Fibroblast of the aortic adventitia (primary cell): ENCODE measurements at regions not wholly inside any gene's neighbourhood (a gene's known extent, or its start where the extent isn't known, plus 50 kb on each side); places are given as distances from the start of the nearest gene placed in this dataset.
"Not testable (repeated sequence)": the region's sequence is repeated elsewhere in the genome, so short reads cannot be mapped to it uniquely, and the experiment has no call there.

Experiments
- DNase-seq: peaks from one replicate; pipeline ENCODE4 v3.0.0-alpha.2; 2010; ENCODE audit warnings: low read depth
- H3K4me3 ChIP-seq: 2 replicates; pipeline ENCODE4 v1.5.1; 2011; ENCODE audit warnings: low read depth, mild to moderate bottlenecking, control low read depth, low read length, moderate library complexity
- TF ChIP-seq, protein P1 (sequence below): IDR thresholded peaks from 2 replicates; pipeline ENCODE4 v1.5.1; 2011; ENCODE audit warnings: mild to moderate bottlenecking, low read length, control low read depth, inconsistent platforms; ENCODE audit not compliant: insufficient read depth

DNA sequence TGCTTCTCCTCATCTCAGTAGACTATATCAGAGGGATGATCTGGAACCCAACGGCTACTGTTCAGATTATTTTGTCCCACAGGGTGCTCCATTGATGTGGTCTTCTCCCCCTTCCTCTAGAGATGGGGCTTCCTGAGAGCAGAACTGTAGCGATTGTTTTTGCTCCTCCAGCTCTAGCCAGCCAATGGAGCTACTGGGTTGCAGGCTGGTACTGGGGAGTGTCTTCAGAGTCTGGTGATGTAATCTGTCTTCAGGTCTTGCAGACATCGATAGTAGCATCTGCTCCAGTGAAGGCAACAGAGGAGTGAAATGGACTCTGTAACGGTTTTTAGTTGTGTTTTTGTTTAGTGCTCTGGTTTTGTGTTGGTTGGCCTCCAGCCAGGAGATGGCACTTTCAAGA is 621.9 kb downstream of the RNF144A start:
- no peak for DNase-seq
- TF ChIP-seq, protein P1, sequence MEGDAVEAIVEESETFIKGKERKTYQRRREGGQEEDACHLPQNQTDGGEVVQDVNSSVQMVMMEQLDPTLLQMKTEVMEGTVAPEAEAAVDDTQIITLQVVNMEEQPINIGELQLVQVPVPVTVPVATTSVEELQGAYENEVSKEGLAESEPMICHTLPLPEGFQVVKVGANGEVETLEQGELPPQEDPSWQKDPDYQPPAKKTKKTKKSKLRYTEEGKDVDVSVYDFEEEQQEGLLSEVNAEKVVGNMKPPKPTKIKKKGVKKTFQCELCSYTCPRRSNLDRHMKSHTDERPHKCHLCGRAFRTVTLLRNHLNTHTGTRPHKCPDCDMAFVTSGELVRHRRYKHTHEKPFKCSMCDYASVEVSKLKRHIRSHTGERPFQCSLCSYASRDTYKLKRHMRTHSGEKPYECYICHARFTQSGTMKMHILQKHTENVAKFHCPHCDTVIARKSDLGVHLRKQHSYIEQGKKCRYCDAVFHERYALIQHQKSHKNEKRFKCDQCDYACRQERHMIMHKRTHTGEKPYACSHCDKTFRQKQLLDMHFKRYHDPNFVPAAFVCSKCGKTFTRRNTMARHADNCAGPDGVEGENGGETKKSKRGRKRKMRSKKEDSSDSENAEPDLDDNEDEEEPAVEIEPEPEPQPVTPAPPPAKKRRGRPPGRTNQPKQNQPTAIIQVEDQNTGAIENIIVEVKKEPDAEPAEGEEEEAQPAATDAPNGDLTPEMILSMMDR: no peak
- H3K4me3 ChIP-seq: no peak overlapping the region

DNA sequence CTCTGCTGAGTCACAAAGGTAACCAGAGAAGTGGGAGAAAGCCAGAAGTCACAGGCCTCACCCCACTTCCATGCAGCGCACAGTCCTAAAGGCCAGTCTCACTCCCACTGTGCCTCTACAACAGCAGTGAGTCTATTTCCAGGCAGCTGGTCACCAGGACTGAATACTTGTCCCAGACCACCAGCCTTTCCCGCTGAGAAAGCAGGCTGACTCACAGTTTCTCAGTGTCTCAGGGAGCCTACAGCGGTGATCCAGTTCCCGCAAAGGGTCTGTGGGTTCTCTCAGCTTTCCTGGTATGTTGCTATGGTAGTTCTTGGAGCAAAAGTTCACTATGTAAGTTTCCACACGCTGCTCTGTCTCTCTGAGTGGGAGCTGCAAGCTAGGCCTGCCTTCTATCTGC is 622.5 kb downstream of the RNF144A start:
- no peak overlapping the region for H3K4me3 ChIP-seq
- no peak for DNase-seq
- TF ChIP-seq, protein P1: no peak

DNA sequence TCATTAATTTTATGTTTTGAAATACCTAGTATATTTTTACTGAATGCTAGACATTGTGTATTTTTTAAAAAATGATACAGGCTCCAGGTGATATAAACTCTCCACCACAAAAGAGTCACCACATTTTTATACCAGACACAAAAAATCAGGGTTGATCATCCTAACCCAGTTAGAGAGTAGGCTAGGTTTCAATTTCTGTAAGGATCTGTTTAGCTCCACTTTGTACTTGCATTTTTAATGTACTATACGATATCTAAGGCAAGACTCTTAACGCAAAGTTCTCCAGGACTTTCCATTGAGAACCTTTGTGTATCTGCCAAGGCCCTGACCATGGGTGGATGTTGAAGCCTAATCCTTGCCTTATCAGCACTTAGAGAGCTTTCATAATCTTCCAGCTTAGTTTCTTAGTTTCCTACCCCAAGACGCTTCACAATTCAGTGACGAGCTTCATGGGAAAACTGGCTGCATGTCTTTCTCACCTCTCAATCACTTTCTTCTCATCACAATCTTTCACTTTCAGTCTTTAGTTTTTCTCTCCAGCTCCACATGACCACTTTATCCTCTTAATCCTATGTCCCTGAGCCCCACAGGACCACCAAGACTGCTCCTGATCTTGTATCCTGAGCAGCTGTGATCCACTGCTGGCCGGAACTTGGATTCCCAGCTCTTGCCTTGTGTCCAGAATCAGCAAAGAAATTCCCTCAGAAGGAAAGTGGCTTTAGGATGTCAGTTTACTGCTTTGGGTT is 635.8 kb downstream of the RNF144A start:
- H3K4me3 ChIP-seq: no peak overlapping the region
- TF ChIP-seq, protein P1: no peak
- DNase-seq: no peak

DNA sequence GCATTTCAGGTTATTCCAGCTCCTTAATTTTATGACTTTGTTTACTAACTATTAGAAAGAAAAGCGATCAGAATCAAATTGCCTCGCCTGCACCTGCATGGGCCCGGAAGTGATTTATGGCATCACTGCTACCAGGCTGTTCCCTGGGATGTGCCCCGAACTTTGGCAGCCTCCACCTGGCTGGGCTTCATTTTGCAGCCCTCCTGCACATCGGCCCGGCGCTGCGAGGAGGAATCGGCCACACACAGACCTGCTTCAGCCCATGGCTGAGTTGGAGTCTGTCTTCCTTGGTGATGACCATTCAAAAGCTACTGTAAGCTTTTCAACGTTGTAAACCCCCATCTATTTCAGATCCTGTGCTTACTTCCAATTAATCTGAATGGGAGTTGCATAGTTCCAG is 638.0 kb downstream of the RNF144A start:
- H3K4me3 ChIP-seq: no peak overlapping the region
- no peak for DNase-seq

GRCh38 chr2:7557376-7557775 is 640.2 kb downstream of the RNF144A start:
- H3K4me3 ChIP-seq: no peak overlapping the region
- TF ChIP-seq, protein P1: no peak
- DNase-seq: no peak

More for the DNA sequence above, 638.0 kb downstream of the RNF144A start:
- TF ChIP-seq, protein P1: no peak

GRCh38 chr2:7559791-7560190 is 642.6 kb downstream of the RNF144A start:
- no peak for DNase-seq
- TF ChIP-seq, protein P1: no peak
- H3K4me3 ChIP-seq: no peak overlapping the region

DNA sequence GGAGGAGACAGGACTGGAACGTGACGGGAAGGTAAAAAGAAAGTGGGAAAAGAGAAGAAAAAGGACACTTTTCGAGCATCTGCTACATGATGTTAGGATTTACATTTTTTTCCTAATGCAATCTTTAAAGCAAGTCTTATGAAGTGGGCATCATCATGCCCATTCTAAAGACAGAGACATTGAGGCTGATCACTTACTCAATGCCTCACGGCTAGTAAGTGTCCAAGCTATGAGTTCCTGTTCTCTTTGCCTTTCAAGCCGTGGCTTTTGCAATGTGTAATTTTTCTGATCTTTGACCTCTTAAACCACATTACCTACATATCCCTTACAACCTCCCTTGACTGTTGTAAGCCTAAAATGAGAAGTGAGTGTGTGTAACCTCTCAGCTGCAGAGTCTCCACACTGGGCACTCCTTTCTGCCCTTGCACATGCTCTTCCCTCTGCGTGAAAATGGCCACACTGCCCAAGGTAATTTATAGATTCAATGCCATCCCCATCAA is 649.2 kb downstream of the RNF144A start:
- H3K4me3 ChIP-seq: no peak overlapping the region
- TF ChIP-seq, protein P1: no peak
- DNase-seq: no peak

GRCh38 chr2:7567116-7567515 is 649.9 kb downstream of the RNF144A start:
- H3K4me3 ChIP-seq, DNase-seq: not testable (repeated sequence)
